Neural cell (in vitro differentiated cells): ENCODE measurements at regions not wholly inside any gene's neighbourhood (a gene's known extent, or its start where the extent isn't known, plus 50 kb on each side); places are given as distances from the start of the nearest gene placed in this dataset.

Experiments
- H2AFZ ChIP-seq: fragments of 200-600, 300-800 bp; sonication (generic), shearing (Covaris generic); 2 replicates; pipeline ENCODE4 v1.6.0; 2014; ENCODE audit warnings: low read depth, mild to moderate bottlenecking, antibody characterized with exemption, low read length, moderate library complexity
- H3F3A ChIP-seq: fragments of 200-600 bp; shearing (Covaris generic); 2 replicates; pipeline ENCODE4 v1.6.1; 2016; ENCODE audit warnings: mild to moderate bottlenecking, moderate library complexity, mixed read lengths, antibody characterized with exemption, low read length; ENCODE audit not compliant: insufficient read depth, poor library complexity, severe bottlenecking
- H3K27ac ChIP-seq: fragments of 200-600, 300-800 bp; sonication (generic), shearing (Covaris generic); 2 replicates; pipeline ENCODE4 v1.5.1; 2014; ENCODE audit warnings: mild to moderate bottlenecking, low read length, moderate library complexity
- H3K27me3 ChIP-seq: fragments of 300-800, 200-600 bp; sonication (generic), shearing (Covaris generic); 2 replicates; pipeline ENCODE4 v1.6.0; 2014; ENCODE audit warnings: mild to moderate bottlenecking, low read depth, low read length, moderate library complexity; ENCODE audit not compliant: insufficient read depth
- H3K36me3 ChIP-seq: fragments of 300-800, 200-600 bp; sonication (generic), shearing (Covaris generic); 2 replicates; pipeline ENCODE4 v1.5.1; 2014; ENCODE audit warnings: mild to moderate bottlenecking, antibody characterized with exemption, low read length, moderate library complexity; ENCODE audit not compliant: insufficient read depth
- H3K4me2 ChIP-seq: fragments of 300-800, 200-600 bp; sonication (generic), shearing (Covaris generic); 2 replicates; pipeline ENCODE4 v1.6.0; 2014; ENCODE audit warnings: mild to moderate bottlenecking, low read length
- H3K4me3 ChIP-seq: fragments of 300-800, 200-600 bp; sonication (generic), shearing (Covaris generic); 2 replicates; pipeline ENCODE4 v1.5.1; 2014; ENCODE audit warnings: mild to moderate bottlenecking, low read length, moderate library complexity
- H3K79me2 ChIP-seq: fragments of 200-600 bp; shearing (Covaris generic); replicated peaks from 2 replicates; pipeline ENCODE4 v1.6.0; 2014; ENCODE audit warnings: mild to moderate bottlenecking, low read length, moderate library complexity; ENCODE audit not compliant: insufficient read depth
- H3K9ac ChIP-seq: fragments of 300-800, 200-600 bp; sonication (generic), shearing (Covaris generic); 2 replicates; pipeline ENCODE4 v1.6.1; 2016; ENCODE audit warnings: mild to moderate bottlenecking, low read length, mixed read lengths
- H3K9me2 ChIP-seq: fragments of 200-600 bp; shearing (Covaris generic); 2 replicates; pipeline ENCODE4 v1.6.1; 2016; ENCODE audit warnings: mild to moderate bottlenecking, low read length, mixed read lengths; ENCODE audit not compliant: insufficient read depth
- H3K9me3 ChIP-seq: fragments of 200-600, 300-800 bp; sonication (generic), shearing (Covaris generic); 2 replicates; pipeline ENCODE4 v1.6.1; 2016; ENCODE audit warnings: mild to moderate bottlenecking, mixed run types, low read length, moderate library complexity, mixed read lengths
- H4K20me1 ChIP-seq: fragments of 200-600 bp; shearing (Covaris generic); 2 replicates; pipeline ENCODE4 v1.6.1; 2016; ENCODE audit warnings: mild to moderate bottlenecking, mixed run types; ENCODE audit not compliant: insufficient read depth
- CTCF ChIP-seq: fragments of 450-650 bp; IDR thresholded peaks from 2 replicates; pipeline ENCODE4 v1.5.1; 2014; ENCODE audit warnings: antibody characterized with exemption, mild to moderate bottlenecking, moderate library complexity; ENCODE audit not compliant: poor library complexity, severe bottlenecking
- EP300 ChIP-seq: fragments of 450-650 bp; conservative IDR thresholded peaks from 2 replicates; pipeline ENCODE4 v1.6.1; 2014; ENCODE audit warnings: antibody characterized with exemption, mild to moderate bottlenecking, moderate library complexity; ENCODE audit not compliant: poor library complexity, severe bottlenecking
- EZH2 ChIP-seq: fragments of 200-600, 300-800 bp; shearing (Covaris generic), sonication (generic); IDR thresholded peaks from 2 replicates; pipeline ENCODE4 v1.6.1; 2014; ENCODE audit warnings: antibody characterized with exemption, low read length, borderline replicate concordance, mild to moderate bottlenecking; ENCODE audit not compliant: insufficient read depth, poor library complexity, severe bottlenecking
- MXI1 ChIP-seq: fragments of 450-650 bp; conservative IDR thresholded peaks from 2 replicates; pipeline ENCODE4 v1.6.1; 2014; ENCODE audit warnings: antibody characterized with exemption, mild to moderate bottlenecking; ENCODE audit not compliant: poor library complexity, severe bottlenecking
- POLR2AphosphoS5 ChIP-seq: IDR thresholded peaks from 2 replicates; pipeline ENCODE4 v1.6.1; 2012
- RAD21 ChIP-seq: fragments of 450-650 bp; conservative IDR thresholded peaks from 2 replicates; pipeline ENCODE4 v1.6.1; 2014; ENCODE audit warnings: antibody characterized with exemption, mild to moderate bottlenecking, moderate library complexity
- REST ChIP-seq: IDR thresholded peaks from 2 replicates; pipeline ENCODE4 v1.6.1; 2012; ENCODE audit warnings: borderline replicate concordance
- SMC3 ChIP-seq: fragments of 450-650 bp; conservative IDR thresholded peaks from 2 replicates; pipeline ENCODE4 v1.6.1; 2014; ENCODE audit warnings: antibody characterized with exemption, mild to moderate bottlenecking, moderate library complexity; ENCODE audit not compliant: poor library complexity
- TAF1 ChIP-seq: IDR thresholded peaks from 2 replicates; pipeline ENCODE4 v1.6.1; 2012; ENCODE audit warnings: low read depth

GRCh38 chr18:7341581-7342337, 110.9 kb downstream of the LRRC30 start:
- TF ChIP-seq TAF1 (no peak), MXI1 (no peak), EZH2 (no peak), POLR2AphosphoS5 (no peak), EP300 (no peak), RAD21 (no peak), REST (no peak)
- H3K9me2 ChIP-seq, result no peaks in the 10 kb centered on the region

GRCh38 chr18:7349181-7349837, 118.4 kb downstream of the LRRC30 start:
- Histone ChIP-seq H3K27me3 (no peaks in the 10 kb centered on the region), H3K79me2 (no peaks in the 10 kb centered on the region), H3K36me3 (no peaks in the 10 kb centered on the region), H3K4me2 (no peak overlapping the region), H3K9me2 (no peaks in the 10 kb centered on the region), H2AFZ (no peak overlapping the region), H3K9ac (no peak overlapping the region), H3K4me3 (no peak overlapping the region), H3K27ac (no peak overlapping the region), H4K20me1 (no peaks in the 10 kb centered on the region), H3F3A (no peaks in the 10 kb centered on the region), H3K9me3 (no peaks in the 10 kb centered on the region)
- TF ChIP-seq MXI1, result no peak
- TF ChIP-seq EZH2, result no peak
- no peak for TF ChIP-seq TAF1

More at GRCh38 chr18:7341581-7342337, 110.9 kb downstream of the LRRC30 start:
- Histone ChIP-seq H3K36me3 (no peaks in the 10 kb centered on the region), H3K9ac (no peak overlapping the region), H3K9me3 (no peaks in the 10 kb centered on the region), H3F3A (no peaks in the 10 kb centered on the region), H3K79me2 (no peaks in the 10 kb centered on the region), H3K27ac (no peak overlapping the region), H4K20me1 (no peaks in the 10 kb centered on the region), H3K4me3 (no peak overlapping the region), H3K27me3 (no peaks in the 10 kb centered on the region), H2AFZ (no peak overlapping the region), H3K4me2 (no peak overlapping the region)

- H3K27ac ChIP-seq, result no peak overlapping the region
- H3K9ac ChIP-seq, result no peak overlapping the region
- no peak for TF ChIP-seq EZH2
- TF ChIP-seq MXI1, result no peak
- no peak for TF ChIP-seq RAD21
- TF ChIP-seq SMC3, result no peak
- no peak for TF ChIP-seq CTCF
- TF ChIP-seq EP300, result no peak
- no peak for TF ChIP-seq TAF1
- TF ChIP-seq REST, result no peak
- no peak for TF ChIP-seq POLR2AphosphoS5
- no peaks in the 10 kb centered on the region for H3K9me2 ChIP-seq
- no peaks in the 10 kb centered on the region for H3K79me2 ChIP-seq
- no peaks in the 10 kb centered on the region for H3K9me3 ChIP-seq
- no peaks in the 10 kb centered on the region for H3K36me3 ChIP-seq
- H2AFZ ChIP-seq, result no peak overlapping the region
- no peak overlapping the region for H3K4me3 ChIP-seq
- no peaks in the 10 kb centered on the region for H3K27me3 ChIP-seq
- H3K4me2 ChIP-seq, result no peak overlapping the region
- H4K20me1 ChIP-seq, result no peaks in the 10 kb centered on the region
- no peaks in the 10 kb centered on the region for H3F3A ChIP-seq
Observed at GRCh38 chr18:7358989-7359726, 128.3 kb downstream of the LRRC30 start.
